DND-41 (cell line): ENCODE measurements at regions not wholly inside any gene's neighbourhood (a gene's known extent, or its start where the extent isn't known, plus 50 kb on each side); places are given as distances from the start of the nearest gene placed in this dataset.

Source experiments
- ATAC-seq: fragments of 200-7000 bp; cut with Tn5 transposase; 3 replicates; pipeline ENCODE4 v1.9.1; 2021; ENCODE audit warnings: low read depth; ENCODE audit not compliant: insufficient read depth
- DNase-seq: peaks from one replicate; pipeline ENCODE4 v3.0.0-alpha.2; 2020
- H2AFZ ChIP-seq: 2 replicates; pipeline ENCODE4 v1.6.0; 2012; ENCODE audit warnings: low read depth, low read length
- H3K27ac ChIP-seq: 2 replicates; pipeline ENCODE4 v1.5.1; 2012; ENCODE audit warnings: low read length, inconsistent platforms
- H3K27me3 ChIP-seq: fragments of 200-600 bp; sonication (generic); 2 replicates; pipeline ENCODE4 v1.6.0; 2012; ENCODE audit warnings: low read length, mild to moderate bottlenecking, inconsistent platforms; ENCODE audit not compliant: insufficient read depth, poor library complexity
- H3K36me3 ChIP-seq: 2 replicates; pipeline ENCODE4 v1.5.1; 2012; ENCODE audit warnings: low read length, inconsistent platforms; ENCODE audit not compliant: insufficient read depth
- H3K4me1 ChIP-seq: 2 replicates; pipeline ENCODE4 v1.5.1; 2012; ENCODE audit warnings: mild to moderate bottlenecking, low read length; ENCODE audit not compliant: insufficient read depth
- H3K4me2 ChIP-seq: 2 replicates; pipeline ENCODE4 v1.6.0; 2012; ENCODE audit warnings: mild to moderate bottlenecking, moderate library complexity, low read length, inconsistent platforms; ENCODE audit not compliant: insufficient read depth
- H3K4me3 ChIP-seq, 2 experiments: fragments of 200-600 bp in 1 of 2; shearing (Covaris generic) in 1 of 2; 2 replicates each; pipeline ENCODE4 v1.5.1; 2012 to 2016; ENCODE audit warnings: inconsistent platforms in 2 of 2, low read length in 2 of 2, mild to moderate bottlenecking in 2 of 2, low read depth in 1 of 2, moderate library complexity in 1 of 2
- H3K79me2 ChIP-seq: 2 replicates; pipeline ENCODE4 v1.6.0; 2012; ENCODE audit warnings: low read length, inconsistent platforms; ENCODE audit not compliant: insufficient read depth
- H3K9ac ChIP-seq: 2 replicates; pipeline ENCODE4 v1.6.0; 2012; ENCODE audit warnings: low read depth, mild to moderate bottlenecking, inconsistent platforms, low read length, moderate library complexity
- H3K9me3 ChIP-seq: 2 replicates; pipeline ENCODE4 v1.5.1; 2012; ENCODE audit warnings: low read length, moderate library complexity, mild to moderate bottlenecking, inconsistent platforms; ENCODE audit not compliant: insufficient read depth, severe bottlenecking
- H4K20me1 ChIP-seq: 2 replicates; pipeline ENCODE4 v1.6.0; 2012; ENCODE audit warnings: low read length; ENCODE audit not compliant: insufficient read depth
- EZH2 ChIP-seq: IDR thresholded peaks from 3 replicates; pipeline ENCODE4 v1.6.1; 2012; ENCODE audit warnings: borderline replicate concordance, low read depth, mild to moderate bottlenecking, moderate library complexity, low read length, inconsistent platforms; ENCODE audit not compliant: severe bottlenecking
- TF ChIP-seq, protein P1 (sequence below): IDR thresholded peaks from 2 replicates; pipeline ENCODE4 v1.5.1; 2012; ENCODE audit warnings: borderline replicate concordance, low read length, moderate library complexity, mild to moderate bottlenecking; ENCODE audit not compliant: poor library complexity, severe bottlenecking; ENCODE audit errors: extremely low read depth

DNA sequence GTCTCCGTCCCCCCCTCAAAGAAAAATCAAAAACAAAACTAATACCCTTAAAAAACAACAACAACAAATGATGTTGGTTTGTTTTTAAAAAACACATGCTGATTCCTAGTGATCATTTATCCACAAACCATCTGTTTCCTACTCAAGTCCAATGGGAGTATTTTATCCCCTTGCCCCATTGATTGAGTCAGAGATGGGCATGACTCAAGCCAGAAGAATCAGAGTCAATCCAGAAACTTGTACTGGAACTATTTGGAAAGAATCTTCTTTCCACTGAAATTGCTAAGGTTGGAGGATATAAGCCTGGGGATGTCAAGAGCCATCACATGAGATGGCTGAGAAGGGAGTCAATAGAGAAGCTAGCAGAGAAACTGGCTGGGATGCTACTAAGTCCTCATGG, 176.4 kb downstream of the MIS18A start:
- no peak for ATAC-seq
- H3K27ac ChIP-seq = no peak overlapping the region
- H3K4me2 ChIP-seq = no peak overlapping the region
- no peaks in the 10 kb centered on the region for H3K79me2 ChIP-seq
- H3K4me3 ChIP-seq = no peak overlapping the region
- no peak overlapping the region for H3K9ac ChIP-seq
- H3K9me3 ChIP-seq = no peaks in the 10 kb centered on the region
- no peak for TF ChIP-seq EZH2
- TF ChIP-seq, protein P1, sequence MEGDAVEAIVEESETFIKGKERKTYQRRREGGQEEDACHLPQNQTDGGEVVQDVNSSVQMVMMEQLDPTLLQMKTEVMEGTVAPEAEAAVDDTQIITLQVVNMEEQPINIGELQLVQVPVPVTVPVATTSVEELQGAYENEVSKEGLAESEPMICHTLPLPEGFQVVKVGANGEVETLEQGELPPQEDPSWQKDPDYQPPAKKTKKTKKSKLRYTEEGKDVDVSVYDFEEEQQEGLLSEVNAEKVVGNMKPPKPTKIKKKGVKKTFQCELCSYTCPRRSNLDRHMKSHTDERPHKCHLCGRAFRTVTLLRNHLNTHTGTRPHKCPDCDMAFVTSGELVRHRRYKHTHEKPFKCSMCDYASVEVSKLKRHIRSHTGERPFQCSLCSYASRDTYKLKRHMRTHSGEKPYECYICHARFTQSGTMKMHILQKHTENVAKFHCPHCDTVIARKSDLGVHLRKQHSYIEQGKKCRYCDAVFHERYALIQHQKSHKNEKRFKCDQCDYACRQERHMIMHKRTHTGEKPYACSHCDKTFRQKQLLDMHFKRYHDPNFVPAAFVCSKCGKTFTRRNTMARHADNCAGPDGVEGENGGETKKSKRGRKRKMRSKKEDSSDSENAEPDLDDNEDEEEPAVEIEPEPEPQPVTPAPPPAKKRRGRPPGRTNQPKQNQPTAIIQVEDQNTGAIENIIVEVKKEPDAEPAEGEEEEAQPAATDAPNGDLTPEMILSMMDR = no peak
- no peak for DNase-seq
- peaks cover 5% of the 10 kb centered on the region for H3K27me3 ChIP-seq
- no peaks in the 10 kb centered on the region for H3K4me1 ChIP-seq
- H3K36me3 ChIP-seq = no peaks in the 10 kb centered on the region
- H2AFZ ChIP-seq = no peak overlapping the region
- H4K20me1 ChIP-seq = no peaks in the 10 kb centered on the region

DNA sequence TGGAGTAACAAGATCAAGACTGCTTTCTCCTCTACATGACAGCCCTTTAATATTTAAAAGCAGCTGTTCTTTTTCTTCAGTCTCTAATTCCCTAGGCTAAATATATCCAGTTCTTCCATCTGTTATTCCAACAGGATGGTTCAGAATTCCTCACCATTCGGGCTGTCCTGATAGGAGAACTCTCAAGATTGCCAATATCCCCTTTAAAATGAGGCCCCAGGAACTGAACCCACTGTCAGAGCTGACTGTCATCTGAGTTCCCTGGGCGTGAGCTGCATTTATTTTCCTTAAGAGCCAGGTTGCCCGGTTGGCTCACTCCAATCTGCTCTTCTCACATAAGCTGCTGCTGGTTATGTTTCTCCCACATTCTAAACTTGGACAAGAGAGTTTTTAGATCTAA, 177.6 kb downstream of the MIS18A start:
- Histone ChIP-seq H3K9me3 (no peaks in the 10 kb centered on the region), H3K36me3 (no peaks in the 10 kb centered on the region), H2AFZ (no peak overlapping the region), H3K4me2 (no peak overlapping the region), H3K4me1 (no peaks in the 10 kb centered on the region), H3K9ac (no peak overlapping the region), H3K27ac (no peak overlapping the region), H4K20me1 (no peaks in the 10 kb centered on the region), H3K4me3 (no peak overlapping the region), H3K79me2 (no peaks in the 10 kb centered on the region), H3K27me3 (peaks cover 5% of the 10 kb centered on the region)
- DNase-seq (no peak), ATAC-seq (no peak)
- TF ChIP-seq, protein P1 = no peak
- no peak for TF ChIP-seq EZH2

DNA sequence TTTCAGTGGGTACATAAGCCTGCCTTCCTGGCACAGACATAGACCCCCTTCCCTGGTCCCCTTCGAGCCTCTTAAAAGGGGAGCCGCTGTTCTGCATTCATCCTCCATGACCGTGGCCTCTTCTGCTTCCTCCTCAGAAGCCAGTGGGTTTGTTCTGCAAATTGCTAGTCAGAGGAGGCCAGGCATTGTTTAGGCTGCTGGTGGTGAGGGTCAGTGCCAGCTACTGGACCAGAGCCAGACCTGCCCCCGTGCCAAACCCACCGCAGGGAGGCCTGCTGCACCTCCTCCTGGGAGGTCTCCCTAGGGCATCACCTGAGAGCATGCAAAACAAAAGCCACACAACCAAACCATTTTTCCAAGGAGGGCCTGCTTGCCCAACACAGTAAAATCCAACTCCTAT, 178.4 kb downstream of the MIS18A start:
- Histone ChIP-seq H3K27me3 (peaks cover 5% of the 10 kb centered on the region), H3K9ac (no peak overlapping the region), H3K4me2 (no peak overlapping the region), H3K79me2 (no peaks in the 10 kb centered on the region), H4K20me1 (no peaks in the 10 kb centered on the region), H3K36me3 (no peaks in the 10 kb centered on the region), H3K9me3 (no peaks in the 10 kb centered on the region), H3K27ac (no peak overlapping the region), H3K4me3 (no peak overlapping the region), H3K4me1 (no peaks in the 10 kb centered on the region), H2AFZ (no peak overlapping the region)
- TF ChIP-seq, protein P1 = no peak
- no peak for TF ChIP-seq EZH2
- DNase-seq (no peak), ATAC-seq (no peak)
